NOMO-1 treated with DMSO at 0.1 percent for 48 hours (cell line): ENCODE measurements at regions not wholly inside any gene's neighbourhood (a gene's known extent, or its start where the extent isn't known, plus 50 kb on each side); places are given as distances from the start of the nearest gene placed in this dataset.
"Not testable (repeated sequence)": the region's sequence is repeated elsewhere in the genome, so short reads cannot be mapped to it uniquely, and the experiment has no call there.

Source experiments
- DNase-seq: peaks from one replicate; lab custom pipeline; 2025; ENCODE audit not compliant: unreplicated experiment; lab: John Stamatoyannopoulos, UW

DNA sequence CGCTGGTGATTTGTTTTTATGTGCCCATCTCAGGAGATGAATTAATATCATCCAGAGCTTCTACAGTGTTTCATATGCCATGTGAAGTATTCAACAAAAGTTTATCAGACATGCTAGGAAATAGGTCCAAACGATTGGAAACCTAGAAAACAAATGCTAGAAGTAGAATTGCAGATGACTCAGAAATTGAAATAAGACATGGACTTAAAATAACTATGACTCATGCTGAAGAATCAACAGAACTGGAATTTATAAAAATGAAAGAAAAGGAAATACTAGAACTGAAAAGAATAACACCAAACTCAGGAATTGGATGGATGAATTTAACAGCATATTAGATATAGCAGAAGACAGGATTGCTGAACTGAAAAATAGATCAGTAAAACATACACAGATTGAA, 172.7 kb upstream of the GIMD1 start:
- no peak for DNase-seq

DNA sequence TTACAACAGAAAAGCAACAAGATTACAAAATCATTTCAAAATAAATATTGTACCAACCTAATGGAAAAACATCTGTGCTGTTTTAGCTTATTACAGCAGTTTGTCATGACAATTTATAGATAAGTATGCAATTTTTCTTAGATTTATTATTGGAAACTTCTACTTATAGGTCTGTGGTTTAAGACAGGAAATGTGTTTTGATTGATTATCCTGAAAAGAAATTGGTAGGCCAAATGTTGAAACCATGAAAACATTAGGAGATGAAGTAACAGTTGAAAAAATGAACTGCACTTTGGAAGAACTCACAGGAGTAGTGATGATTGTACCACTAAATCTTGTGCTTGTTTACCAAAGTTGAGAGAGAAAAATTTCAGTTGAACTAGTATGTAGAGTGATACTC, 162.2 kb upstream of the GIMD1 start:
- DNase-seq = peak; percentile 19

DNA sequence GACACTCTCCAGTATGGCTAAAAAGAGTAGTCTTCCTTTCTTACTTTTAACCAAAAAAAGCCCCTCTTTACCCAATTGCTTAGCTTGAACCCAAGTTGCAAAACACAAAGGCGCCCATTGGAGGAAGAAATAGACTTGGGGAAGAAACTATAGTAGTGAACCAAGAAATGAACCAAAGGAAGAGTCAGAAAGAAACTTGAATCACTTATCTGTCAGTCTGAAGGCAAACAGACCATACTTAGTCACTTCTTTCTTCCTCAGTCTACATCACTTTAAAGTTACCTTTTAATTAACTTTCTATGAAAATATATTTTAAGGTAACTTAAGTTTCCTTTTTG, 161.4 kb upstream of the GIMD1 start:
- no peak for DNase-seq

DNA sequence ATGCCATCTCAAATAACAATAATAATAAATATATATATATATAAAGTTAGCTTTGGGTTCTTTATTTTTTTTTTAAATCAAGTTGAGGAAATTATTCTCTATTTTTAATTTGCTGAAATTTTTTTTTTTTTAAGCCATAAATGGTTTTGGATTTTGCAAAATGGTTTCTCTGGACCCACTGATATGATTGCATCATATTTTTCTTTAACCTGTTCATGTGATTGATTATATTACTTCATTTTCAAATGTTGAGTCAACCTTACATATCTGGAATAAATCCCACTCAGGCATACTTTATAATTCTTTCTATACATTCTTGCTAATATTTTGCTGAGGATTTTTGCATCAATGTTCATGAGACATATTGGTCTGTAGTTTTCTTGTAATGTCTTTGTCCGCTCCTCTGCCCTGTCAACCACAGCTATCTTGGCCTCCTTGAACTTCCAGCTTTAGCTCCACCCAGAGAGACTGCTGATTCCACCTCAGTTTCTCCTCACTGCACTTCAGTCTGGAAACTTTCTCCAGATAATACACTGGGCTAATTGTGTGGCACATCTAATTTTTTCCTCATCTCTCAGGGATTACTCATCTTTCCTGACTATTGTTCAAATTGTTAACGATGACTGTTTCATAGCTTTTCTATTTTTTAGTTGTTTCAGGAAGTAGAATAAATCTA, 160.9 kb upstream of the GIMD1 start:
- DNase-seq = no peak

DNA sequence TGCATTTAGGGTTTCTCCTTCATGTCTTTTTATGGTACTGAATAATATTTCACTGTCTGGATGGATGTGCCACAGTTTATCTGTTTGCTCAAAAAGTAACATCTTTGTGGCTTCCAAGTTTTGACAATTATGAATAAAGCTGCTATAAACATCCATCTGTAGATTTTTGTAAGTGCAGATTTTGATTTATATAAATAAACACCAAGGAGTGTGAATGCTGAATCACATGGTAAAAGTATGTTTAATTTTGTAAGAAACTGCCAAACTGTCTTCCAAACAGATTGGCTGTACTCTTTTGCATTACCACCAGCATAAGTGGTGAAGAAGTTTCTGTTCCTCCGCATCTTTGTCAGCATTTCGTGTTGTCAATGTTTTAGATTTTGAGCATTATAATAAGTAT, 158.7 kb upstream of the GIMD1 start:
- no peak for DNase-seq

DNA sequence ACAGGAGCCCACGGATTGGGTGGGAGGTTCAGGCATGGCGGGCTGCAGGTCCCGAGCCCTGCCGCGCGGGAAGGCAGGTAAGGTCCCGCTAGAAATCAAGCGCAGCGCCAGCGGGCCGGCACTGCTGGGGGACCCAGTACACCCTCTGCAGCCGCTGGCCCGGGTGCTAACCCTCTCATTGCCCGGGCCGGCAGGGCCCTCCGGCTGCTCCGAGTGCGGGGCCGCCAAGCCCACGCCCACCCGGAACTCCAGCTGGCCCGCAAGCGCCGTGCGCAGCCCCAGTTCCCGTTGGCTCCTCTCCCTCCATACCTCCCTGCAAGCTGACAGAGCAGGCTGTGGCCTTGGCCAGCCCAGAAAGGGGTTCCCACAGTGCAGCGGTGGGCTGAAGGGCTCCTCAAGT, 156.8 kb upstream of the GIMD1 start:
- DNase-seq = not testable (repeated sequence)

DNA sequence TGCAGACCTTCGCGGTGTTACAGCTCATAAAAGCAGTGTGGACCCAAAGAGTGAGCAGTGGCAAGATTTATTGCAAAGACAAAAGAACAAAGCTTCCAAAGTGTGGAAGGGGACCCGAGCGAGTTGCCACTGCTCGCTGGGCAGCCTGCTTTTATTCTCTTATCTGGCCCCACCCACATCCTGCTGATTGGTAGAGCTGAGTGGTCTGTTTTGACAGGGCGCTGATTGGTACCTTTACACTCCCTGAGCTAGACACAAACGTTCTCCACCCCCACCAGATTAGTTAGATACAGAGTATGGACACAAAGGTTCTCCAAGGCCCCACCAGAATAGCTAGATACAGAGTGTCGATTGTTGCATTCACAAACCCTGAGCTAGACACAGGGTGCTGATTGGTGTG, 156.2 kb upstream of the GIMD1 start:
- DNase-seq = not testable (repeated sequence)

DNA sequence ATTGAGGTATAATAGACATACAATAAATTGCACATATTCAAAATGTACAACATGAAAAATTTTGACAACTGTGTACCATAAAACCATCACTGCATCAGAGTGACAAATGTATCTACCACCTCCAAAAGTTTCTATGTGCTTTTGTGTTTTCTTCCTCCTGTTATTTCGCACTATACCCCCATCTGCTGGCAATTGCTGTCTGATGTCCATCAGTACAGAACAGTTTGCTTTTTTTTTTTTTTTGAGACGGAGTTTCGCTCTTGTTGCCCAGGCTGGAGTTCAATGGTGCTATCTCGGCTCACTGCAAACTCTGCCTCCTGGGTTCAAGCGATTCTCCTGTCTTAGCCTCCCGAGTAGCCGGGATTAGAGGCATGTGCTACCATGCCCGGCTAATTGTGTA, 154.3 kb upstream of the GIMD1 start:
- no peak for DNase-seq

DNA sequence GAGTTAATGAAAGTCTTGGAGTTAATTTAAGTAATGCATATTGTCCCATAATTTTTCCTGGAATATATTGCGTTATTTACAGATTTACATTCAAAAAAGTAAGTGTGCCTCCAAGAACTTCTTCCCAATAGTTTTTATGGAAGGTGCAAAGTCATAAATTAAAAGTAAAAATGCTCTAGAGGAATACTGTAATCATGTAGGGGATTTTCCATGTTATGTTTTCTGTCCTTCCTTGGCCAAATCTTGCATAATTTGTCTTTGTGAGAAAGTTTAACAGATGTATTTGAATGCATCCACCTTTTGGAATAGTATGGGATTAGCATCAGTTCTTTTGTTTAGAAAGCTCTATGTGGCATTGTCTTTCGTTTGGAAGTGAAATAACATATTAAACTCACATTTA, 144.1 kb upstream of the GIMD1 start:
- DNase-seq = no peak

DNA sequence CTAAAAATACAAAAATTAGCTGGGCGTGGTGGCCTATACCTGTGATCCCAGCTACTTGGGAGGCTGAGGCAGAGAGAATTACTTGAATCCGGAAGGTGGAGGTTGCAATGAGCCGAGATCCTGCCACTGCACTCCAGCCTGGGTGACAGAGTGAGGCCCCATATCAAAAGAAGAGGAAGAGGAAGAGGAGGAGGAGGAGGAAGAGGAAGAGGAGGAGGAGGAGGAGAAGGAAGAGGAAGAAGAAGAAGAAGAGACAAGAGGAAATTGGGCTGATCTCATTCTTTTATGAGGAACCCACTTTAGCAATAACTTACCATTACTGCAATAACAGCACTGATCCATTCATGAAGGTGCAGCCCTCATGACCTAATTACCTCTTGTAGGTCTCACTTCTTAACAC, 138.9 kb upstream of the GIMD1 start:
- DNase-seq = no peak

DNA sequence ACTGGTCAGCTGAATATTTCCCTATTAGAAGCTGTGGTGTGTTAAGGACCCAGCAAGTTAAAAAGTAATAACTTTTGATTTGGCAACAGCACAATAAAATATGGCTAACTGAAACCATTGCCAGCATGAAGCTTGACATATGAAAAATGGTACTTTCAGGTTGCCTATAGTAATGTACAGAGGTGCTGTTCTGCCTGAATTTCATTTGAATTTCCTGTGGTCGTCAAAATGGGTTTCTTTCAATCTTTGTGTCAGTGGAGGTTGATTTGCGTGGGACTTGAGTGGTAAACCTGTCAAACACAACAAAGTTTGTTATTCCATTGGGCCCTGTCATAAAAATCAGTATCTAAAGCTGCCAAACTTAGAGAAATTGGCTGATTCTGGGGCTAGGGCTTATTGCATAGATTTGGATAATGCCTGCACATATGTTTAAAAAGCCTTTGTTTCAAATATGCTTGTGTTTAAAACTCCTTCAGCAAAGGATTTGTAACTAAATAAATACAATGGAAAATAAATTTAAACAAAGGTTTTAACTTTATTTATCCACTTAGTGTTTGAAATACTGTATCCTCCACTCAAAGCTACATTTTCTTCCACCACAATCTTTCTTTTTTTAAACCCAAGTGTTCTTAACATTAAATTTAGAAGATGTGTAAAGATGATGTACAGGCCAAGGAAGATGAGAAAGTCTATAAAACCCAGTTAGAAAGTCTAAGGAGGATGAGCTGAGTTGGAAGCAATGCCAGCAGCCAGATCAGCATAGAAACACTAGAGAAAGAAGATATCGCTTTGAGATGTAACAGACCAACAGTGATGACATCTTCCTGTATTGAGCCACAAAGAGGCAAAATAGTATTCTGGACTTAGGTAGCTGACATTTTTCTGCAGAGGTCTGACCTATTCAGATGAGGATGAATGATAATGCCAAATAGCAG, 134.8 kb upstream of the GIMD1 start:
- DNase-seq = no peak

DNA sequence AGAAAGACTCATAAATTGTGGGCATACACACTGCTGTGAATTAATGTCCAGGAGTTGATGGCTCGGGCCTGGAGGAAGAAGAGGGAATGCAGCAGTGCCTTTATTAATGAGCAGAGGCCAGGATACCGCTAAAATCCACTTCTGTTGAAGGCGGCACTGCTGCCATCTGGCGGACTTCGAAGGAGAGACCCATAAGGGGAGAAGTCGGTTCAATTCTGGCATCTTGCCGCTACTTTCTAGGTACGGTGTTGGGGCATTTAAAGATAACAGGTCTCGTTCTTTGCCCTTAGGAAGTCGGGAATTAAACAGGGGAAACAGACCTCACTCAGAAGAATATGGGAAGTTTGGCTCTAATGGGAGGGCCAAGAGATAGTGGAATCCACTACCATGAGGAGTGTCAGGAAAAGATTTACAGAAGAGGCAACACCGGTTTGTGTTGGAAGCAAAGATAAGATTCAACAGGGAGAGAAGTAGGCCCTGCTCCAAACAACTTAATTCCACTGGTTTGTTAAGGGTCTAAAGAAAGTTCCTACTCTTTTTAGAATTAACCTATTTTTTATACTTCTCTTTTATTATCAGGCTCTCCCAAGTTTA, 133.6 kb upstream of the GIMD1 start:
- peak; percentile 42 for DNase-seq

DNA sequence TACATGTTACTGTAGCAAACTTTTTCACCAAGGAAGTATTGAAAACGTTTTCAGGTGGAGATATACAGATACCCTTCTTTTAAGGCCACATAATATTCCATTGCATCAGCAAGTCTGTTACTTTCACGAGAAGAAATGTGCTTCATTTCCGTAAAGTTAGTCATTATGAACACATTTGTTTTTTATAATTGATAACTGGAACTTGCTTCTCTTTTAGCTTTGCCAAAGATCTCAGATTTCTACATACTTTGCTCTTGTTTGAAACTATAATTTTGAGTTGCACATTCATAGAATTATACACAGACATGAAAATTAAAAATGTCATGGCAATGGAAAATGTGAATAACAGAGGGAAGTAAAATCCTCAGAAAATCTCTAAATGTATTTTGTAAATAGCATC, 128.7 kb upstream of the GIMD1 start:
- DNase-seq = no peak

DNA sequence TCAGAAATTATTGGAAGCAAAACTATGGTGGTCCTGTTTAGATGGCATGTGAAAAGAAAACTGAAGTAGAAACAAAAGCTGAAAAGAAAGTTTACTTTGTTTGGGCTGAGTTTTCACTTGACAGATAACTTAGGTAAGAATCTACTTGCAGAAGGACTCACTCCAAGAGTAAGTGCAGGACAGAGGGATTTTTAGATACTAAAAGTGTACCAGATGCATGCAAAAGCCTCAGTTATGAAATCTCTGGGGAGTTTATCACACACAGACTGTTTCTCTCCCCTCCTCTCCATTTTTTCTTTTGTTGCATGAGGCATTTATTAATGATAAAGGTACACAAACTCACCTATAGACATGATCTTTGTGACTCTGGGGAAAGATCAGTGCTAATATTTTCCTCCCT, 127.5 kb upstream of the GIMD1 start:
- no peak for DNase-seq

DNA sequence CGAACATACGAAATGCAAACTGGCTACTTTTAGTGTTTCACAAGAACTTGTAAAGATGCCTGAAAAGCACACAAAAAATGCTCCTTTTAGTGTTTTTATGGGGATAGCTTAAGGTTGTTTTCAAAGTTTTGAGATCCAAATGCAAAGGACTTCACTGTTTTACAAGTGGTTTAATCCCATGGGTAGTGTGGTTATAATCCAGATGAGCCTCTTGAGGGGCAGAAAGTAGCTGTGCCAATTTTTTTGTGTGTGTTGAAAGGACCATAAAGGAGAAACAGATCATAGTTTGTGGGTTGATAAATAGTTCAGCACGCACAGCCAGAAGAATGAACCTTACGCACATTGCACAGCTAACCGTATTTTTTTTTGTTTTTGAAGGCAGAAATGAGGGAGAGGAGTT, 126.9 kb upstream of the GIMD1 start:
- no peak for DNase-seq

DNA sequence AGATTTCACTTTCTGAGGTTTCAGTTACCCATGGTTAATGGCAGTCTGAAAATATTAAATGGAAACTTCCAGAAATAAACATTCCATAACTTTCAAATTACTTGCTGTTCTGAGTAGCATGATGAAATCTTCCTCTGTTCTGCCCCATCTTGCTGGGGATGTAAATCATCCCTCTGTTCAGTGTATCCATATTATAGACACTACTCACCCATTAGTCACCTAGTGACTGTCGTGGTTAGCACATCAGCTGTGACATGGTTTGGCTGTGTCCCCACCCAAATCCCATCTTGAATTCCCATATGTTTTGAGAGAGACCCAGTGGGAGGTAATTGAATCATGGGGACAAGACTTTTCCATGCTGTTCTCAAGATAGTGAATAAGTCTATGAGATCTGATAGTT, 125.5 kb upstream of the GIMD1 start:
- DNase-seq = no peak

DNA sequence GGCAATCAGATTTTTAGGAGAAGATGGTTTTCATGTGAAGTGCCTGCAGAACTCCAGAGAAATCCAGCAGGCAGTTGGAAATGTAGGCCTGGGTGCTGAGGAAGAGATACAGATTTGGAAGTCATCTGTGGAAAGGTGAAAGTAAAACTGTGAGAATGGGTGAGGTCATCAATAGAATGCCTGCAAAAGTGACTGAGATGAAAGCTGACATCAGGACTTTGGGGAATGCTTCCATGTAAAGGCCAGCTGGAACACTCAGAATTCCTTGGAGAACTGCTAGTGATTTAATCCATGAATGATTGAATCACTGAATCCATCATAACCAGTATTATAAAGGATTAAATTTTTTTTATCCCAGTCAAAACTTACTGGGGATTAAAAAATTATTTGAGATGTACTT, 124.5 kb upstream of the GIMD1 start:
- no peak for DNase-seq

DNA sequence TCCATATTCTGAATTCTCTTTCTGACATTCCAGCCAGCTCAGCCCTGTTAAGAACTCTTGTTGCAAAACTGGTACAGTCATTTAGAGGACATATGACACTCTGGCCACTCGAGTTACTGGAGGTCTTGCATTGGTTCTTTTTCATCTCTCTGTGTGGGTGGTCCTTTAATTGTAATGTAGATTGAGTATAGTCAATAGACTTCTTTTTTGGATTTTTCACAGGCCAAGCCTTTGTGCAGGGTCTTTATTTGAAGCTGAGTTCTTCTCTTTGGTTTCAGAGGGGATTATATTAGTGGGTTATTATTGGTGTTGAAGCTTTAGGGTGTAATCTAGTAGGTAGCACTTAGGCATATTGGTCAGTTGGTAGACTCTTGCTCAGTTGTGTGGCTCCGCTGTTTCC, 118.0 kb upstream of the GIMD1 start:
- DNase-seq = no peak

DNA sequence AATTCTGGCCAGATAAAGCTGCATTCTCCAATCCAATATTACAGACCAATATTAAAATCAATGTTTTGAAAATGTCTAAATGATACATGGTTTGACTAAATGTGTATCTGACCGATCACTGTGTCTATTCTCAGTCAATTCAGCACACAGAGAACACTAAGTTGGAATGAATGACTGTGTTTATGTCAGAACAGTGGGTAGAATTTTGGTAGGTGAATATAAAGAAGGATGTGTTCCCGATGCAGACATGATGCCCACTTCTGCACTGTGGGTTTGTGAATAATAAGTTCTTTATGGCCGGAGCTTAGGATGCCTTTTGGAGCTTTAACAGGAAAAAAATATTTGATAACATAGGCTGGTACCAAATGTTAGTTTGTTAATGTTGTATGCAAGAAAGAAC, 113.2 kb upstream of the GIMD1 start:
- DNase-seq = no peak

DNA sequence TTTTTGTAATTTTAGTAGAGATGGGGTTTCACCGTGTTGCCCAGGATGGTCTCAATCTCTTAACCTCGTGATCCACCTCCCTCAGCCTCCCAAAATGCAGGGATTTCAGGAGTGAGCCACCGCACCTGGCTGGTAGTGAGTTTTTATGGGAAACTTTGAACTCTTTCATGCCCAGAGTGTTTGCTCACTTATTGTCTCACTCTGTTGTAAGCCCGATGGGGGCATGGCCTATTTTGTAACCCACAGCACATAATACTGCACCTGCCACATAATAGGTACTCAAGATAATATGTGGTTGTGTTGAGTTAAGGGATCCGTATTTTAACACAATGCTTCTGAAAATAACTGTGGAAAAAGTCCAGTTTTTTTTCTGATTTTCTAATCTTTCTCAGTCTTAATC, 109.6 kb upstream of the GIMD1 start:
- no peak for DNase-seq

DNA sequence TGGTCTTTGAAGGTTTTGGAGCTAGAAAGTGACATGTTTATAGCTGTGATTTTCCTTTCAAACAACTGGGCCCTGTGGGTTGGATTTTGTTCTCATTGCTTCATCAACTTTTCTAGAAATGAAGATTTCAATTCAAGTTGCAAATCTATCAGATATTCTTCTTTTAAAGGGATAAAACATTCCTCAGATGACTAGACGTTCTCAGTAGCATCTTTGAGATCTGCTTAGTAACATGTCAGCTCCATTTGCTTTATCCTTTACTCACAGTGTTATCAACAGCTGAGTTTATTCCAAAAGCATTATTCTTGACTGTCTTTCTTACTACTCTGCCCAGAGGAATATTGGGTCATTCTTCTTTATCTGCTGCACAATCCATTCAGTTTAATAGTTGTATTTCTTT, 108.2 kb upstream of the GIMD1 start:
- DNase-seq = no peak

DNA sequence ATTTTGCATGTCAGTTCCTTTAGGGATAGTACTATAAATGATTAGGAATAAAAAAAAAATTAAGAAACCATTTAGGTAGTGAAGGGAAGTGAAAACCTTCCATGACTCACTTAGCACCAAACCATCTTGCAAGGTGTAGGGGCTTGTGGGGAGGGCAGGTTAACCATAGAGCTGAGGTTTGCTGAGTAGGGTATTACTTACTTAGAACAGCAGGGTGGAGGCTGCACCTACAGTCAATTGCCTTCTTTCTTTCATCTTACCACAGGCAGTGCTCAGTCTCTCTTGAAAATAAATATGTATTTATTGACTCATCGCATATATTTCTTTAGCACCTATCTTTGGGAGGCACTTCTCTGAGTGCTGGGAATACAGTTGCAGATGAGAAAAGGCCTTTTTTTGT, 104.9 kb upstream of the GIMD1 start:
- DNase-seq = no peak
